ENCODE measurements at regions not wholly inside any gene's neighbourhood (a gene's known extent, or its start where the extent isn't known, plus 50 kb on each side); places are given as distances from the start of the nearest gene placed in this dataset.
"Not testable (repeated sequence)": the region's sequence is repeated elsewhere in the genome, so short reads cannot be mapped to it uniquely, and the experiment has no call there.

GRCh38 chr4:141548791-141549190 lies 87.6 kb upstream of the IL15 start:
- DNase-seq (no peak), ATAC-seq (no peak)
- Mint-ChIP-seq H3K36me3 (ENCODE audit: low read depth) (no peaks in the 10 kb centered on the region), H3K4me1 (no peaks in the 10 kb centered on the region), H3K9me3 (ENCODE audit: low read depth) (peaks cover 6% of the 10 kb centered on the region), H3K27ac (no peak overlapping the region), H3K4me3 (no peak overlapping the region), H3K27me3 (peaks cover 4% of the 10 kb centered on the region)
- POLR2A ChIA-PET, result interaction anchor here (0.6 to 0.7 kb wide), 2 partner anchors 580 to 1373 kb away, joined by 3 read pairs; no protein-coding TSS in a partner anchor
- intact Hi-C loops (cut with DNase I, micrococcal nuclease), result no loop called here
- CTCF ChIA-PET, result interaction anchor here (0.7 kb wide), 1 partner anchor 706 kb away, joined by 3 read pairs; no protein-coding TSS in a partner anchor

GRCh38 chr4:141560056-141560455 lies 76.3 kb upstream of the IL15 start:
- H3K4me3 Mint-ChIP-seq, result no peak overlapping the region
- ChIA-PET CTCF (interaction anchor here (0.7 to 1.8 kb wide), 2 partner anchors 17 to 1843 kb away, joined by 3 to 5 read pairs; no protein-coding TSS in a partner anchor), POLR2A (no interaction called here)
- DNase-seq, result no peak
- H3K4me1 Mint-ChIP-seq, result no peaks in the 10 kb centered on the region
- H3K9me3 Mint-ChIP-seq (ENCODE audit: low read depth), result no peaks in the 10 kb centered on the region
- no peak for ATAC-seq
- H3K27me3 Mint-ChIP-seq, result peaks cover 2% of the 10 kb centered on the region
- intact Hi-C loops (cut with DNase I, micrococcal nuclease), result no loop called here
- H3K27ac Mint-ChIP-seq, result no peak overlapping the region
- no peaks in the 10 kb centered on the region for H3K36me3 Mint-ChIP-seq (ENCODE audit: low read depth)

GRCh38 chr4:141562649-141563048 lies 73.7 kb upstream of the IL15 start:
- POLR2A ChIA-PET, result no interaction called here
- no peaks in the 10 kb centered on the region for H3K36me3 Mint-ChIP-seq (ENCODE audit: low read depth)
- H3K9me3 Mint-ChIP-seq (ENCODE audit: low read depth), result no peaks in the 10 kb centered on the region
- H3K27me3 Mint-ChIP-seq, result peaks cover 2% of the 10 kb centered on the region
- no peak overlapping the region for H3K27ac Mint-ChIP-seq
- CTCF ChIA-PET, result no interaction called here
- intact Hi-C loops (cut with DNase I, micrococcal nuclease), result no loop called here
- no peak overlapping the region for H3K4me3 Mint-ChIP-seq
- no peak for ATAC-seq
- no peaks in the 10 kb centered on the region for H3K4me1 Mint-ChIP-seq
- DNase-seq, result no peak

GRCh38 chr4:141563723-141564122 lies 72.7 kb upstream of the IL15 start:
- ChIA-PET CTCF (no interaction called here), POLR2A (no interaction called here)
- ATAC-seq, result no peak
- Mint-ChIP-seq H3K4me3 (no peak overlapping the region), H3K27me3 (peaks cover 2% of the 10 kb centered on the region), H3K4me1 (no peaks in the 10 kb centered on the region), H3K36me3 (ENCODE audit: low read depth) (no peaks in the 10 kb centered on the region), H3K9me3 (ENCODE audit: low read depth) (no peaks in the 10 kb centered on the region), H3K27ac (no peak overlapping the region)
- no peak for DNase-seq
- intact Hi-C loops (cut with DNase I, micrococcal nuclease), result no loop called here

GRCh38 chr4:141564961-141565360 lies 71.4 kb upstream of the IL15 start:
- POLR2A ChIA-PET; ATAC-seq; H3K36me3 Mint-ChIP-seq (ENCODE audit: low read depth); H3K27me3 Mint-ChIP-seq; intact Hi-C loops (cut with DNase I, micrococcal nuclease); H3K4me1 Mint-ChIP-seq; H3K9me3 Mint-ChIP-seq (ENCODE audit: low read depth); DNase-seq; H3K27ac Mint-ChIP-seq; H3K4me3 Mint-ChIP-seq: not testable (repeated sequence)
- CTCF ChIA-PET, result interaction anchor here (0.5 kb wide), 1 partner anchor 41 kb away, joined by 3 read pairs; no protein-coding TSS in a partner anchor

- CTCF ChIA-PET, result interaction anchor here (0.5 kb wide), 1 partner anchor 41 kb away, joined by 3 read pairs; no protein-coding TSS in a partner anchor
- H3K4me1 Mint-ChIP-seq, result no peaks in the 10 kb centered on the region
- ATAC-seq (no peak), DNase-seq (no peak)
- POLR2A ChIA-PET, result no interaction called here
- H3K27ac Mint-ChIP-seq, result no peak overlapping the region
- H3K4me3 Mint-ChIP-seq, result no peak overlapping the region
- H3K36me3 Mint-ChIP-seq (ENCODE audit: low read depth), result no peaks in the 10 kb centered on the region
- H3K27me3 Mint-ChIP-seq, result no peaks in the 10 kb centered on the region
- H3K9me3 Mint-ChIP-seq (ENCODE audit: low read depth), result no peaks in the 10 kb centered on the region
- intact Hi-C loops (cut with DNase I, micrococcal nuclease), result no loop called here
Measured at GRCh38 chr4:141565379-141566089, 70.8 kb upstream of the IL15 start.

- Mint-ChIP-seq H3K9me3 (ENCODE audit: low read depth) (no peaks in the 10 kb centered on the region), H3K4me1 (no peaks in the 10 kb centered on the region), H3K36me3 (ENCODE audit: low read depth) (no peaks in the 10 kb centered on the region), H3K27me3 (no peaks in the 10 kb centered on the region), H3K27ac (no peak overlapping the region), H3K4me3 (no peak overlapping the region)
- no peak for DNase-seq
- no peak for ATAC-seq
- CTCF ChIA-PET, result no interaction called here
- intact Hi-C loops (cut with DNase I, micrococcal nuclease), result no loop called here
- POLR2A ChIA-PET, result no interaction called here
Measured at GRCh38 chr4:141567326-141567915, 69.0 kb upstream of the IL15 start.

- no peaks in the 10 kb centered on the region for H3K36me3 Mint-ChIP-seq (ENCODE audit: low read depth)
Measured at GRCh38 chr4:141569141-141569540, 67.2 kb upstream of the IL15 start.

GRCh38 chr4:141570290-141570689 lies 66.1 kb upstream of the IL15 start:
- H3K4me3 Mint-ChIP-seq, result no peak overlapping the region
- H3K4me1 Mint-ChIP-seq, result no peaks in the 10 kb centered on the region
- no peak overlapping the region for H3K27ac Mint-ChIP-seq
- POLR2A ChIA-PET, result no interaction called here
- ATAC-seq (no peak), DNase-seq (no peak)
- CTCF ChIA-PET, result no interaction called here
- no peaks in the 10 kb centered on the region for H3K36me3 Mint-ChIP-seq (ENCODE audit: low read depth)
- no peaks in the 10 kb centered on the region for H3K27me3 Mint-ChIP-seq
- intact Hi-C loops (cut with DNase I, micrococcal nuclease), result no loop called here
- H3K9me3 Mint-ChIP-seq (ENCODE audit: low read depth), result no peaks in the 10 kb centered on the region

More at GRCh38 chr4:141569141-141569540, 67.2 kb upstream of the IL15 start:
- Mint-ChIP-seq H3K9me3 (ENCODE audit: low read depth) (no peaks in the 10 kb centered on the region), H3K27me3 (no peaks in the 10 kb centered on the region), H3K4me1 (no peaks in the 10 kb centered on the region), H3K27ac (no peak overlapping the region), H3K4me3 (no peak overlapping the region)
- DNase-seq (no peak), ATAC-seq (no peak)
- intact Hi-C loops (cut with DNase I, micrococcal nuclease), result no loop called here
- POLR2A ChIA-PET, result no interaction called here
- CTCF ChIA-PET, result no interaction called here

- Mint-ChIP-seq H3K4me3 (no peak overlapping the region), H3K9me3 (ENCODE audit: low read depth) (no peaks in the 10 kb centered on the region), H3K27me3 (no peaks in the 10 kb centered on the region), H3K4me1 (no peaks in the 10 kb centered on the region), H3K36me3 (ENCODE audit: low read depth) (no peaks in the 10 kb centered on the region), H3K27ac (no peak overlapping the region)
- intact Hi-C loops (cut with DNase I, micrococcal nuclease), result no loop called here
- ChIA-PET CTCF (no interaction called here), POLR2A (no interaction called here)
- ATAC-seq (no peak), DNase-seq (no peak)
Measured at GRCh38 chr4:141571362-141571761, 65.0 kb upstream of the IL15 start.

- H3K4me3 Mint-ChIP-seq, result no peak overlapping the region
- H3K27ac Mint-ChIP-seq, result no peak overlapping the region
- POLR2A ChIA-PET, result no interaction called here
- DNase-seq (no peak), ATAC-seq (no peak)
- CTCF ChIA-PET, result no interaction called here
- H3K27me3 Mint-ChIP-seq, result no peaks in the 10 kb centered on the region
- no peaks in the 10 kb centered on the region for H3K9me3 Mint-ChIP-seq (ENCODE audit: low read depth)
- no peaks in the 10 kb centered on the region for H3K36me3 Mint-ChIP-seq (ENCODE audit: low read depth)
- H3K4me1 Mint-ChIP-seq, result no peaks in the 10 kb centered on the region
- intact Hi-C loops (cut with DNase I, micrococcal nuclease), result no loop called here
Measured at GRCh38 chr4:141571793-141572192, 64.6 kb upstream of the IL15 start.

GRCh38 chr4:141573678-141574077 lies 62.7 kb upstream of the IL15 start:
- H3K27me3 Mint-ChIP-seq, result no peaks in the 10 kb centered on the region
- no peak for ATAC-seq
- intact Hi-C loops (cut with DNase I, micrococcal nuclease), result no loop called here
- H3K4me1 Mint-ChIP-seq, result no peaks in the 10 kb centered on the region
- H3K9me3 Mint-ChIP-seq (ENCODE audit: low read depth), result no peaks in the 10 kb centered on the region
- no peaks in the 10 kb centered on the region for H3K36me3 Mint-ChIP-seq (ENCODE audit: low read depth)
- ChIA-PET CTCF (no interaction called here), POLR2A (no interaction called here)
- H3K4me3 Mint-ChIP-seq, result no peak overlapping the region
- DNase-seq, result no peak
- H3K27ac Mint-ChIP-seq, result no peak overlapping the region
